HG02642 (cell line): ENCODE measurements at regions not wholly inside any gene's neighbourhood (a gene's known extent, or its start where the extent isn't known, plus 50 kb on each side); places are given as distances from the start of the nearest gene placed in this dataset.

Experiments
- ATAC-seq: cut with Tn5 transposase; IDR thresholded peaks from one replicate; pipeline ENCODE4 v1.9.1; 2021; ENCODE audit warnings: mild to moderate bottlenecking; ENCODE audit not compliant: unreplicated experiment, poor library complexity

- no peak for ATAC-seq
Measured at GRCh38 chr1:101652484-101652883, 344.2 kb downstream of the OLFM3 start.

GRCh38 chr1:101653482-101653946 lies 343.2 kb downstream of the OLFM3 start:
- ATAC-seq, result no peak

GRCh38 chr1:101664726-101665125 lies 332.0 kb downstream of the OLFM3 start:
- ATAC-seq, result no peak

DNA sequence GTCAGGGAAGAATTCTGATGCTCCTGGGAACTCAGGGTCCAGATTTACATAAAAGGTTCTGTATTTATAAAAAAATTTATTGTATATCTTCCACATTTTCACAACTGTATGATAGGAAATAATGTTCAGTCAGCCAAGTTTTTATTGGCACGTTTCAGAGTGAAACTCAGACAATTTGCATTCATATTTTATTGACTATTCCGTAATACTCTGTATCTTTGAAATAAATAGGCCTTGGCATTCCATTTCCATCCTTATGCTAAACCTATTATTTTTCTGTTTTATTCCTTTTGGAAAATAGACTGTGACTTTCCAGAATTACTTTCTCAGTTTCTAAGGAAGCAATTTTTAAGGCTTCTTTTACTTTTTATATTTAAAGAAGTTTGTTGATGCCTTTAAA lies 329.0 kb downstream of the OLFM3 start:
- no peak for ATAC-seq

DNA sequence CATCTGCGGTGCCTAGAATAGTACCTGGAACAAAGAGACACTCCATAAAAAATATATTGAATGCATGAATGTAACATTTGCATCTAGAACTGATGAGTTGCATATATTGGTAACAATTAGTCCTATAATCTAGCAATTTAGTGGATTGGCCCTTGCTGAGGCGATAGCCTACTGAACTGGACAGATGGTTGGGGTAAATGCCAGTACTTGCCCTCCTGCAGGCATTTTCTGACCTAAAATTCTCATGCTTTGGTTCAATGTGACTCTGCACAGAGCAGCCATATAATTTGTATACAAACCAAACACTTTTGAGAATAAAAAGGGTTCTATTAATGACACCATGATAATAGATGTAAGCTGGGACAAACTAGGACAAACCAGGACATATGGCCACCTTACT lies 313.6 kb downstream of the OLFM3 start:
- ATAC-seq, result no peak

GRCh38 chr1:101683561-101683960 lies 313.2 kb downstream of the OLFM3 start:
- no peak for ATAC-seq

GRCh38 chr1:101697072-101697471 lies 299.7 kb downstream of the OLFM3 start:
- no peak for ATAC-seq

GRCh38 chr1:101698681-101699080 lies 298.0 kb downstream of the OLFM3 start:
- ATAC-seq, result no peak

GRCh38 chr1:101704895-101705294 lies 291.8 kb downstream of the OLFM3 start:
- no peak for ATAC-seq

GRCh38 chr1:101706366-101706765 lies 290.4 kb downstream of the OLFM3 start:
- ATAC-seq, result no peak

- no peak for ATAC-seq
Measured at GRCh38 chr1:101709721-101710120, 287.0 kb downstream of the OLFM3 start.

DNA sequence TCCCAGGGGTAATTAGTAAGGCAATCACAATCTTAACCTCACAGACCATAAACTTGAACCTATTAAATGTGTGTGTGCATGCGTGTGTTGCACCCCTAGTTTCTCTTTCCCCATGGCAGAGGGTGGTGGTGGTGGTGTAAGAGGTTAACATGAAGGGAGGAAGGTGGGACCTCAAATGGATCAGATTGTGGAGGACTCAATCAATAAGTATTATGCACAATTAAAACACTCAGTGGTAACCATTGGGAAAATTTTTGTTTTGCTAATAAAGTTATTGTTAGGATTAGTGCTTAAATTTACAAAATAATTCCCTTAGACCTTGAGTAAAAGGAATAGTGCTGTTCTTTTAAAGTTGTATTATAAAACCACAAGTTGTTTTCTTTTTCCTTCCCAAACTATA lies 283.0 kb downstream of the OLFM3 start:
- no peak for ATAC-seq

DNA sequence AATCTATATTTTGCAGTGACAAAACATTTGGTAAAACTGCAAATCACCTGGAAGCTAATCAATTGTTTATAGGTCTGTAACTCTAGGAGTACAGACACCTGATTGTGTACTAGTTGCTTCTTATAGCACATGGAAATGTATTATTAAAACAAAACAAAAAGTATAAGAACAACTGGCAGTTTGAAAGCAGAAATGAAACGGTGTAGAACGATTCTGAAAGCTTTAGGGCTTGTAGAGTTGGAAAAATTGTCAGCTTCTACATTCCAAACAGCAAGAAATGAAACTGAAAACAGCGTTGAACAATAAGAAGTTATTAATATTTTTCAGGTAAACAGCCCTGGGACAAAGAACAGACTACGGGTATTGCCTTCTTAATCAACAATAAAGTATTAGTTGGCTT lies 273.3 kb downstream of the OLFM3 start:
- ATAC-seq, result no peak

DNA sequence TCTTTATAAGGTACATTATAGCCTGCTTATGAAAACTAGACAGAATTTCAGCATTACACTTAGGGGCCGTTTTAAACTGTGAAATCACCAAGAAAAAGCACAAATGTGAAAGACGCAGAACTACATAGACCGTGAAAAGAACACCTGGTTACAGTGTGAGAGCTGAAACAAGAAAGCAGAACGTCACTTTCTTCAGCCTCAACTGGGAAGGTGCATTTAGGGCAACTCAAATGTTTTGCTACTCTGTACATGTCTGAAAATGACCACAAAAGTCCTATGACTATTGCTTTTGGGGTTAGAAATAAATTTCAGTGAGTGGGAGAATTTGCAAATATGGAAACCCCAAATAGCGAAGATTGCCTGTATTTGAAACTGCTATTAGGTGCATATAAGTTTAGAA lies 268.7 kb downstream of the OLFM3 start:
- no peak for ATAC-seq

DNA sequence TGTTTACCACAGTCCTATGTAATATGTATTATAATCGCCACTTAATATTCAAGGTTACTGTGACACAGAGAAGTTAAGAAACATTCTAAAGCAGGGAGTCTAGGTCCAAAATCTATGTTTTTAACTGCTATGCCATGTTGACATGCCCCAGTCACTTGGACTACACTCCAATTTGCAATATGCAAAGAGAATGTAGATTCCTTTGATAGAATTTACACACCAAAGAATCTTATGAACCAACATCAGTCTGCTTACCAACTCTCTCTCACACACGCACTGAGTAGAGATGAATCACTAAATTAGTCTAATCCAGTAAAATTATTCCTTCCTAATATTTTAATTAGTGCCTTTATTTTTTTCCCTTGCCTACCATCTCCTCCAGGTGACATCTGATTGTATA lies 266.2 kb downstream of the OLFM3 start:
- ATAC-seq, result no peak

DNA sequence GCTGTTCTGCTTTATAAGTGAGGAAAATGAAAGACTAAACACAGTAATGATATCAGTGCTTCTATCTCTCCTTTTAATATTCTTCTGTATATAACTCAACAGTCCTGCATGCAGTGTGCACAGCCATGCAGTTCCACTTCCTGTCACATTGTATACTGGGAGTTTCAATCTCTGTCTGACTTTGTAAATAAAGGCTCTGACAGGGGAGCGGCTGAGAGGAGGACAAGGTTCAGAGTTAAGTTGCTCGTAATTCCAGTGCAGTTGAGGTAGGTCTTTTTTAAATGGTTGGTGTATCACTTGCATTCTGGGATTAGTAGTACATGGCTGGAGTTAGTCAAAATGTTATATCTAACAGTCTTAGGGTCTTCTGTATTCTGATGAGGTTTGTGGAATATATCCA lies 264.5 kb downstream of the OLFM3 start:
- ATAC-seq, result peak; percentile 70

- ATAC-seq, result no peak
Measured at GRCh38 chr1:101733340-101733739, 263.4 kb downstream of the OLFM3 start.

- no peak for ATAC-seq
Measured at GRCh38 chr1:101738475-101738874, 258.3 kb downstream of the OLFM3 start.

GRCh38 chr1:101739146-101739545 lies 257.6 kb downstream of the OLFM3 start:
- ATAC-seq, result no peak

GRCh38 chr1:101739826-101740330 lies 256.8 kb downstream of the OLFM3 start:
- ATAC-seq, result no peak

- ATAC-seq, result no peak
Measured at GRCh38 chr1:101741910-101742309, 254.8 kb downstream of the OLFM3 start.

GRCh38 chr1:101742509-101742908 lies 254.2 kb downstream of the OLFM3 start:
- no peak for ATAC-seq
